GM21367 (cell line): ENCODE measurements at regions not wholly inside any gene's neighbourhood (a gene's known extent, or its start where the extent isn't known, plus 50 kb on each side); places are given as distances from the start of the nearest gene placed in this dataset.
A peak's percentile ranks its signal among the peaks of the same experiment; 100 is the strongest.

Experiments used
- ATAC-seq: cut with Tn5 transposase; IDR thresholded peaks from one replicate; pipeline ENCODE4 v1.9.1; 2021; ENCODE audit not compliant: unreplicated experiment

DNA sequence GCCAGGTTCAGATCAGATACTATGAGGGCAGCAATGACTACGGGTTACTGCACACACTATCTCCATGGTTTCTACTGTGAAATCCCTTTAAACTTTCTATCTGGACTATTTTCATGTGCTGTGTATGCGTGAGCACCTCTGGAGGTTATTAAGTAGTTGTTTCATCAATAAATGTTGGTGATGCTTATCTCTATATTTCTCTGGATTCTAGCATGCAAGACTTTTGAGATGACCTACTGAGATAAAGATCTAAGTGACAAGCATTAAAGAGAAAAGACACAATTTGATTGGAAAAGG lies 194.0 kb downstream of the NRIP1 start:
- ATAC-seq: peak; percentile 14

DNA sequence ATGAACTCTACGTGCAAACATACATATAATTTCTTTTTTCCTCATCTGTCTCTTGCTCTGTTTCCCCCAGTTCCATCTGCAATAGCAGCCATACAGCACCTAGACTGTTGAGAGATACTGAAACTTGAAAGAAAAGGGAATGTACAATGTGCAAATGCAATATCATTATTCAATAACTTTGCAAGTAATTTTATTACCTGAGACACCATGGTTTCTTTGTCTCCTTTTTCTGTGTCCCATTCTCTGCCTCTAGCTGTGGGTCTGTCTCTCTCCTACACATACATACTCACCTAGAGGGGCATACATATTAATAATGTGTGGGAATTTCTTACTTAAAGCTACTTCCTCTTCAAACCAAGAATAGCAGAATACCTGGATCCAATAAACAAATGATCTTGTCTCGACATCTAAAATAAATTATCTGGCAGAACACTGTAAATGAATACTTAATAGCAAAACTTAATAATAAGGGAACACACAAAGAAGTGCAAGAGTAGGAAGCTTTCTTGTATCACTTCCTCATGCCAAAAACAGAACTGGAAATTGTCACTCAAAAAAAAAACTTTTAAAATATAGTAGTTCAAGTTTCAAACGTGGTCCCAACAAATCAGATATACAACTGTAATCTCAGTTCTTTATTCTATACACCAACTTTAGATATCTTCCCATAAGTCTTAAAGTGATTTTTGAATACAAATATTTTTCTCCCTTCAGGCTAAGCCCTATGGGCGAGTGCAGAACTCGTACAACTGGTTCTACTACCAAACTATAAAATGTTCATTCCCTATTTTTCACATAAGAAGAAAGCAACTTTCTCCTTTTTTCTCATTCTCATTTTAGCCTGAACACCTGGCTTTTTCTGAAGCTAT lies 194.6 kb downstream of the NRIP1 start:
- peak; percentile 46 for ATAC-seq

DNA sequence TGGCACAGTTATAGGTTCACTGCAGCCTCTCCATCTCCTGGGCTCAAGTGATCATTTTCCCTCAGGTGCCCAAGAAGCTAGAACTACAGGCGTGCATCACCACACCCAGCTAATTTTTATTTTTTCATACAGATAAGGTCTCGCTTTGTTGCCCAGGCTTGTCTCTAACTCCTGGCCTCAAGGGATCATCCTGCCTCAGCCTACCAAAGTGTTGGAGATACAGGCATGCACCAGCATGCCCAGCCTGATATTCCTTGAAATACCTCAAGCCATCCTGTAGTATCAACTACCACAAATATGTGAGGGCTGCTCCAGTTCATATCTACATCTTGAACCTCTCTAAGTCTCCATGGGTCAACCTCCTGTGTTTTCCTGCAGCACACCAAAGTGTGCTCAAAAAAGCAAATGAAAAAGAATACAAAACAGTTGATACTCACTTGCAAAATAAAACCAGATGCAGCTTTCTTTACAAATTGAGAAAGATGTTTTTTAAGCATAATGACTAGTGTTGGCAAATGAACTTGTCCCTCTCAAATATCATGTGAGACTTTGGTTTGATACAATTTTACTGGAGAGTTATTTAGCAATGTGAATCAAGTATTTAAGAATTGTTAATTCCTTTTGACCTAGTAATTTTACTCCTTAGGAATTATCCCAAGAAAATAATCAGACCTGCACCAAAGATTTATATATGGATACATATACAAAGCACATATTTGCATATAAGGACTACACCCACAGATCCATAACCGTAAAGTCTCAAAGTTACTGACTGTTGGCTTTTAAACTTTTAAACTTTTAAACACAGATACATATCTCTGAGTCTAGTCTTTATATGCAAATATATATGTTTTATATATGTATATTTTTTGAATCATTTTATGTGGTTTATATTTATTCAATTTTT lies 197.7 kb downstream of the NRIP1 start:
- ATAC-seq: no peak

DNA sequence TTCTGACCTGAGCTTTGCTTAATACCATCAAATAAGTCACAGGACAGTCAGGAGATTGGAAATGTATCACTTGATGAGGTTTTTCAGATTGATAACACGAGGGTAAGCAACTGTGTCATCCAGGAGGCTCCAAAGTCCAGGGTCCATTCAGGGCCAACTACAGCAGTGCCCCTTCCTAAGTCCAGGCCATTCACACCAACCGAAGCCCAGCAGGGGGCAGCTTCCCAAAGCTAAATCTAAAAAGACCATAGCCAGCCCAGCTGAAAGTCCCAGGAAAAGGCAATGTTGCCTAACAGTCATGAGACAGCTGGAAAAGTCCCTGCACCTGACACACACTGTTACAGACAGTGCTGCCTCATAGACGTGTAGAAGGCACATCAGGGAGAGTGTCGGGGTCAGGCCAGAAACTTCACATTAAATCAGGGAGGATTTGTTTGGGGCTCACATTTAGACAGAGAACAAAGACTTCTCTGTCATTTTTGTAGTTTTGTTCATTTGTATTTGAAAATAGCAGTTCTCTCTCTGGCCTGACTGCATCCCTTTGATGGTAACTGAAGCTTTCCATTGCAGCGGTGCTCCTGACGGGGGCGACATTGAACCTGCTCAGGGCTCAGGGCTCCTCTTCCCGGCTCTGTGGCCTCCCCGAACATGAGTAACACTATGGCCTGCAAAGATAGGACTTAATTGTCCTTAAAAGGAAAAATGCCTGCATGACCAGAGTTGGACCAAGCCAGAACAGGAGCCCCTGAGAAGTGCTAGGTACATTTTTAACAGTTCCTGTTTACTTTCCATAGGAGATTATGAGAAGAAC lies 200.4 kb downstream of the NRIP1 start:
- peak; percentile 78 for ATAC-seq

DNA sequence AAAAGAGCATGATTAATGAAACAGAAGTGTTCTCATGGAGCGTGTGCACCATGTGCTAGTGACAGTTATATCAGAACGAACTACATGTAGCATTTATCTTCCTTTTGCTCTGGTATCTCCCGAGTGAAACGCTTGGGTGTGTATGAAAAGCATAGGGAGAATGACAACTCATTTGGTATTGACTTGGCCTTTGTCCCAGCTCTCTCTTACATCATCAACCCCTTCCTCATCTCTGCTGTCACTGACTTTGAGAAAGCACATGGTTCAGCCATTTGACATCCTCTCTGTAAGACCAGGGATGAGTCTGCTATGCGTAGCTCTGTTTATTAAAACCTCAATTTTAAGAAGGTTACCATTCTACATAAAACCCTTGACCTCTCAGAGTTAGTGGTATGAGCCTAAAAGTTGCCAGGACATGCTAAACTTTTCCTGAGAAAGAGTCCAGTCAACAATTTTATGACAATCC lies 201.0 kb downstream of the NRIP1 start:
- ATAC-seq: no peak

DNA sequence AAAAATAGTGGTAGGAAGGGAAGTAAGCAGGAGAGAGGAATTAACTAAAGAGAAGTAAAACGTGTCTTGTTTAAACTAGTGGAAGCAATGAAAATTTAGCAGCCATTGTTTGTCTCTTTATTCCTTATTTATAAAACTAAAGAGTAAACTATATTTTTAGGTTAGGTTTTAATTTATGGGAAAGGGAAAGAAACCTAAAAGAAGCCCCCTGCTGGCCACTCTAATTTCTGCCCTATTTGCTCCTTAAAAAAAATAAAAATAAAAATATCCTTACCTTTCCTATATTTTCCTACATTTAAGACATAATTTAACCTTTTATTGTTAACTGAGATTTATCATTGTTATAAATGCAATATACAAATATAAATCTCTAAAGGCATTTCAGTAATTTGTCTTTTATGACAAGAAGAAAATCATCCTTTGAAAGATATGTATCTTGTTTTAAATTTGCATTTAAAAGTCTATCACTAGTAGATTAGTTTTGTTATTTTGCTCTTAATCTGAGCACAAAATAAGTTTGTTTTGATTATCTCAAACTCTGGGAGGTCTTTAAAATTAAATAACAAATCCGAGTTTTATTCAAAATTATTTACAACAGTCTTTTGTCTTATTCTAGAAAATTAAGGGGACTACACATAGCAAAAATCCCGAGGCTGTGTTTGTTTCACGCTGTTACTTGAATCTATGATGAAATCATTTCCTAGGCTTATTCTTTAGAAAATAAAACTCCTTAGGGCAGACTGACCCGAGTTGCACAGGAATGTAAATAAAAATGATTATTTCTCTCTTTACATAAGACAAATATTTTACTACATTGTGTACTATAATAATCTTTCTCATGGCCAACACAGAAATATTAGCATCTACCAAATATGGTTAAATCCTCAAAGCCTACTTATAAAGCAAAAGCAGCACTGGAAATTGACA lies 201.7 kb downstream of the NRIP1 start:
- no peak for ATAC-seq

DNA sequence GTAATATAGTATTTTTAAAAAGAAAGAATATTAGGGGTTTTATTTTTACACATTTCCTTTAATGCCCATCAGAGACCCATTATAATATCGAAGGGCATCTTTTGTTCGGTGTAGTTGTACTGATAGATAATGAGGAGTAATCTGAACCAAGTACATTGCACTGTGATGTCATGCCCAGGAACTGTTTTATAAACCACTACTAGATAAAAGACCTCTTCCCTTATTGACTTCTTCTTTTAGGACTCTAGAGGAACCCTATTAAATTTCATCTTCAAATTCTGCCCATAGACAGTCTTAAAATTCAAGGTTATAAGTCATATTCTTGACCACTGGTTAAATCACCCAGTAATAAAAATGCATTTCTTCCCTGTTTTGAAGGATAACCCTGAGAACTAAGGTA lies 206.5 kb downstream of the NRIP1 start:
- ATAC-seq: no peak

DNA sequence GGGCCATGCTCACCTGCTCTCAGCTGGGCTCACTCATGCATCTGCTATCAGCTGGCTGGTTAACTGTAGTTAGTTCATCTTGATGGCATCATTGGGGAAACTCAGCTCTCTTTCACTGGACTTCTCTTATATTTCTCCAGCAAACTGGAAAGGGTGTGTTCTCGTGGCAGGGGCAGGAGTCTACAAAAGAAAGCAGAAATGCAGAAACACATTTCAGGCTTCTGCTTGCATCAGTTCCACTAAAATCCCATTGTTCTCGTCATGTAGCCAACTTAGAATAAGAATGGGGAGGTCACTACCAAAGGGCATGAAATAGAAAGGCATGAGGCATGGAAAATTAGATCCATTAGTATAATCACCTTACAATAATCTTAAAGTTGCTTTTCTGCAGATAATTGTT lies 207.3 kb downstream of the NRIP1 start:
- no peak for ATAC-seq

DNA sequence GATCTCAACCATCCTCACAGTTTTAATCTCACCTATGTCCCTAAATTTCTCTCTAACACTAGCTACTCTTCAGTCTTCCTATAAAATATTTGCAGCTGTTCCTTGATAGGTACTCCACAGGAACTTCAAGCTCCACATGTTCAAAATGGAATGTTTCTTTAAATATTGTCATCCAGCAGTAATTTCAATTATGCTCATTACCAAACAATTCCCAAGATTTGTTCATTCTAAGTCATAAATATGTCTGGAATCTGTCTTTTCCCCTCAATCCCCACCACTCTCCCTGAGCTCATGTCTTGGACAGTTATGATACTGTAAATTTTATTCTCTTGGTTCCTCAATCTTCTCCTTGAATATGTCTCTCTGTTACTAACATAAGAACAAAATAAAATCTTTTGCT lies 214.4 kb downstream of the NRIP1 start:
- no peak for ATAC-seq

DNA sequence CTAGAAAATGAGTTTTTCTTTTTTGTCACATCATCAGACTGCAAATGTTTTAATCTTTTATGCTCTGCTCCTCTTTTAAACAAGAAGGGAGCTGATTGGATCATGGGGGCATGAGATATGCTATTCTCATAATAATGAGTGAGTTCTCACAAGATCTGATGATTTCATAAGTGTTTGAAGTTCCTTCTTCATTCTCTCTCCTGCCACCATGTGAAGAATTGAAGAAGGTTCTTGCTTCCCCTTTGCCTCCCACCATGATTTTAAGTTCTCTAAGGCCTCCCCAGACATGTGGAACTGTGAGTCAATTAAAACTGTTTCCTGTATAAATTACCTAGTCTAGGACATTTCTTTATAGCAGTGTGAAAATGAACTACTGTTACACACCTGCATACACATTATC lies 218.2 kb downstream of the NRIP1 start:
- ATAC-seq: no peak

DNA sequence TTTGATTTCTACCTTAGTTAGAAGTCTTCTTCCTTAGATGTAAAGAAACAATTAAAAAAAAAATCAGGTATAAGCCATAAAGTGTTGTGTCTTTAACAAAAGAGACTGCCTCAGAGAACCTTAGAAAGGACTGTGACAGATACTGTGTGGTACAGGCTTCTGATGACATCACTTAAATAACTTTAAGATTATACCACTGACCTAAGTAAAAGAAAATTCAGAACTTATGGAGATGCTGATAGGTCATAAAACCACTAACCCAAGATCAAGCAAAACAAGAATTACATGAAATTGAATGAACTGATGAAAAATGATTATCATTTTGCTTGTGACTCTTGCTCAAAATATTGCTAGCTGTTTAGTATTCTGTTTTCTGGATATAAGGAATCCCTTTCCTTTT lies 220.8 kb downstream of the NRIP1 start:
- no peak for ATAC-seq

DNA sequence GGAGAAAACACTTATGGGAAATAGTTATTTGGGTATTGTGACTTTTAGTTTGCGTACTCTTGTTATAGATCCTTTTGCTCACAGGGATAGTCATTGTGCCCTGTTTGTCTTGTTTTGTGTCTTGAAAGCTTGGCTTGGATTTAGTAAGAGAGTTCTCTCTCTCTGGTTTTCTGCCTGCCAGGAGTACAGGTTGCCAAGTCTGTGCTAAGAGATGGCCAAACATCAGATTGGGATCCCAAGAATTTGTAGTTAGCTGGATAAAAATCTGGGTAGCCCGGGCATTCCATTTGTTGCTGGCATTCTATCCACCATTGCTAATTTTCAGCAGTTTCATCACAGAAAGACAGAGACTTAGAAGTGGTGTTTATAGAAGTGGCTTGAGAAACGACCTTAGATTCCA lies 222.2 kb downstream of the NRIP1 start:
- ATAC-seq: no peak

DNA sequence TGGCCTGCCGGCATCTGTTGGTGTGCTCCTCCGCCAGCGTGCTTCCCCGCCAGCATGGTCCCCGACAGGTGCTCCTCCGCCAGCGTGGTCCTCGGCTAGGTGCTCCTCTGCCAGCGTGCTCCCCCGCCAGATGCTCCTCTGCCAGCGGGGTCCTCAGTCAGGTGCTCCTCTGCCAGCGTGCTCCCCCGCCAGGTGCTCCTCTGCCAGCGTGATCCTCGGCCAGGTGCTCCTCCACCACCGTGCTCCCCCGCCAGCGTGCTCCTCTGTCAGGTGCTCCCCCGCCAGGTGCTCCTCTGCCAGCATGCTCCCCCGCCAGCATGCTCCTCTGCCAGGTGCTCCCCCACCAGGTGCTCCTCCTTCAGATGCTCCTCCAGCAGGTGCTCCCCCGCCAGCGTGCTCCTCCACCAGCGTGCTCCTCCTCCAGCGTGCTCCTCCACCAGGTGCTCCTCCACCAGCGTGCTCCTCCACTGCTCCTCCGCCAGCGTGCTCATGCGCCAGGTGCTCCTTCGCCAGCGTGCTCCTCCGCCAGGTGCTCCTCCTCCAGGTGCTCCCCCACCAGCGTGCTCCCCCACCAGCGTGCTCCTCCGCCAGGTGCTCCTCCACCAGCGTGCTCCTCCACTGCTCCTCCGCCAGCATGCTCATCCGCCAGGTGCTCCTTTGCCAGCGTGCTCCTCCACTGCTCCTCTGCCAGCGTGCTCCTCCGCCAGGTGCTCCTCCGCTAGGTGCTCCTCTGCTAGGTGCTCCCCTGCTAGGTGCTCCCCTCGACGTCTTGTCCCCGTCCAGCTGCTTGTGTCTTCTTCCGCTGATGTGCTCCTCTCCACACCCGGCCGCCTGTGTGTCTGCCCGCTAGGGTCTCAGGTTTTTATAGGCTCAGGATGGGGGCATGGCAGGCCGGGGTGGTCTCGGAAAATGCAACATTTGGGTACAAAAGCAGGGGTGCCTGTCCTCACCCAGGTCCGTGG lies 223.0 kb downstream of the NRIP1 start:
- no peak for ATAC-seq

DNA sequence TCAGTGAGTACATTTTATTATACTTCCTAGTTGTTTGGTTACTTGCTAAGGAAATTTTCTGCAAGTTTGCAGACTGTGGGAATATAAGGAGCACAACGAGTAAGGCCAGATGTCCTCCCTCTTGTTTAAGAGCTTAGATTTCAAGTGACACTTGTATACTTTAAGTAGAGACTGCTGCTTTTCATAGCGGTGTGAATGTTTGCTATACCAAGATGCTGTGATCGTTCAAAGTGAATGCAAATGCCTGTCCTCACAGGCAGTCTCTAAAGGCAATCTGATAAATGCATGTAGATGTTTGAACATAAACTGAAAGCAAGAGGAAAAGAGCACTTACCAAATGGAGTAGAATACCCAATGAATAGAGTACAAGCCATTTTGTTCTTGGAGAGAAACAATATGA lies 226.4 kb downstream of the NRIP1 start:
- ATAC-seq: no peak

DNA sequence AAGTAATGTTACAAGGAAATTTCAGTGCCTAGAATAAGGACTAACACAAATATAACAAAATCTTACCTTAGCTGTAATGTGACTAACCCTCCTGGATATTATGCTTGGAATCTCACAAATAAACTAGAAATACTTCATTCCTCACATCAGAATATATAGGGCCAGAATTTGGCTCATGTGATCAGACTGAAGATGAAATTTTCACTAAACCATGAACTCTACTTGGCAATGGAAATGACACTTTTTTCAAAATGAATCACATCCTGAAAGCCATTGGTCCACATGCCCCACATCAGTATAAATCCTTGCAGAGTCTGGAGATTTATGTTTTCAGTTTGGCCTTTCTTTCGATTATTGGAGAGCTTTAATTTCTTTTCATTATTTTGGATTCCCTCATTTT lies 227.8 kb downstream of the NRIP1 start:
- ATAC-seq: no peak

DNA sequence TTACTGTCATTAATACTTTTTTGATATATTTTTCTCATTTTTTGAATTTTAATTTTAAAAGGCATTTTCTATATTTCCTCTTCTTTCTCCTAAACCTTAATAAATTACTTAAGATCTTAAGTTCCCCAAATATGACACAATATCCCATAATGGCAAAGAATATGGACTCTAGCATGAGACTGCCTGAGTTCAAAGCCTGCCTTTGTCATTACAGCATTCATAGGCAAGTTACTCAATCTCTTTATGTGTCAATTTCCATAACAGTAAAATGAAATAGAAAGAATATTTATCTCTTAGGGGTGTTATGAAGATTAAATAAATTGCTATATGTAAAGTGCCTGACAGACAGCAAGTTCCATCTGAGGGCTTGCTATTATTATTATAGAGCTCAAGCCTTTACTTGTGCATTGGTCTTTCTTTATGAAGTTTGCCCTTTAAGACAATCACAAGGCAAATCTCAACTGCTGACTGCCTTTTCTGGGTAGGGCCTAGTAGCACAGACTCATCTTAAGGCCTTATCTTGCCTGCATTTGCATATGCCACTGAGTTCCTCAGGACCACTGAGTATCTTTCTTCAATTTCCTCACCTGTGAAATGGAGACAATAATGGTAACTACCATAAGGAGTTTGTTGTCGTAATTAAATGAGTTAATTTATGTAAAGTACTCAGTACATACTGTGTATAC lies 231.0 kb downstream of the NRIP1 start:
- no peak for ATAC-seq

DNA sequence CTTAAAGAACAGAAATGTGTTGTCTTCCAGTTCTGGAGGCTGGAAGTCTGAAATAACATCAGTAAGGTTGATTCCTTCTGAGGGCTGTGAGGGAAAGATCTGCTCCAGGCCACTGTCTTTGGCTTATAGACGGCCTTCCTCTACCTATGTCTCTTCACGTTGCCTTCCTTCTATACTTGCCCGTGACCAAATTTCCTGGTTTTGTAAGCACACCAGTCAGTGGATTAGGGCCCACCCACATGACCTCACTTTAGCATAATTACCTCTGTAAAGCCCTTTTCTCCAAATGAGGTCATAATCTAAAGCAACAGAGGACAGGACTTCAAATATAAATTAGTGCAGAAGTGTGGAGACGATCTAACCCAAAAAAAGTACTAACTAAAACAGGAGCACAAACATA lies 231.6 kb downstream of the NRIP1 start:
- ATAC-seq: no peak

DNA sequence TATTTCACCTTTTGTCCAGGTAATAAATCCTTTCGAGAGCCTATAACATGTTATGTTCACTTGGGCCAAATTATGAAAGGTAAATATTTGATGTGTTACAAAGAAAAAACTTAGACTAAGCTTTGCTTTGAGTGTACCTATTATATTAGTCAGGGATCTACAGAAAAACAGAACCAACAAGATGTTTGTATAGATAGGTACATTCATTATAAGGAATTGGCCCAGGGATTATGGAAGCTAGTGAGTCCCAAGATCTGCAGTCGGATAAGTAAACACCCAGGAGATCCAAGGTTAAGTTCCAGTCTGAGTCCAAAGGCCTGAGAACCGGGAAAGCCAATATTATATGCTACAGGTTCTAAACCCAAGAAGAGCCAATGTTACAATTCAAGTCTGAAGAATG lies 234.5 kb downstream of the NRIP1 start:
- no peak for ATAC-seq

DNA sequence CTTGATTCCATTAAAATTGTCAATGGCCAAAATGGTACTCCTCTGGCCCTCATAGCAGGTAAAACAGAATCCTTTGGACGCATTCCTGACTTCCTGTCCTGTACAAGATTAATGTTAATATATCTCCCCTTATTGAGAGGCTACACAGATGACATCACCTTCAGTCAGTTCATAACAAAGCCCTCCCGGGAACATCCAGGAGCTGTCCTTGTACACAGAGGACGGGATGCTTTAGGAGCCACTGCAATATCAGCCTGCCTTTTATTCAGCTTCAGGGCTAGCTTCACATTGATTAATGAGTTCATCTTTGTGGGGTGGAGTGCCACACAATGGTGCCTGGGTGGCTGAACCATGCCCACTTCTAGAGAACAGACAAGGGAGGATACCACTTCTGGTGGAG lies 235.1 kb downstream of the NRIP1 start:
- ATAC-seq: no peak
